GM23338 (cell line): ENCODE measurements at regions not wholly inside any gene's neighbourhood (a gene's known extent, or its start where the extent isn't known, plus 50 kb on each side); places are given as distances from the start of the nearest gene placed in this dataset.

Experiments used
- ATAC-seq: fragments of 200-7000 bp; cut with Tn5 transposase; 3 replicates; pipeline ENCODE4 v1.9.1; 2020
- DNase-seq: peaks from one replicate; pipeline ENCODE4 v3.0.0-alpha.2; 2015; ENCODE audit warnings: low spot score
- H2AFZ ChIP-seq: fragments of 200-600 bp; sonication (generic); 2 replicates; pipeline ENCODE4 v1.8.0; 2016; ENCODE audit warnings: antibody characterized with exemption, mild to moderate bottlenecking, moderate library complexity
- H3F3A ChIP-seq: fragments of 200-600 bp; sonication (generic); replicated peaks from 2 replicates; pipeline ENCODE4 v1.8.0; 2017; ENCODE audit warnings: antibody characterized with exemption, mixed run types, low read depth
- H3K27ac ChIP-seq: fragments of 200-600 bp; sonication (generic); 2 replicates; pipeline ENCODE4 v1.6.1; 2016; ENCODE audit warnings: low read depth
- H3K27me3 ChIP-seq: fragments of 200-600 bp; sonication (generic); 2 replicates; pipeline ENCODE4 v1.8.0; 2016; ENCODE audit warnings: mild to moderate bottlenecking, mixed run types, moderate library complexity; ENCODE audit not compliant: insufficient read depth
- H3K36me3 ChIP-seq: fragments of 200-600 bp; sonication (generic); 2 replicates; pipeline ENCODE4 v1.8.0; 2016; ENCODE audit warnings: mild to moderate bottlenecking; ENCODE audit not compliant: insufficient read depth
- H3K4me1 ChIP-seq: fragments of 200-600 bp; sonication (generic); 2 replicates; pipeline ENCODE4 v1.8.0; 2016; ENCODE audit warnings: mild to moderate bottlenecking, moderate library complexity; ENCODE audit not compliant: insufficient read depth
- H3K4me2 ChIP-seq: fragments of 200-600 bp; sonication (generic); 2 replicates; pipeline ENCODE4 v1.7.1; 2017; ENCODE audit warnings: mixed run types
- H3K4me3 ChIP-seq: fragments of 200-600 bp; sonication (generic); 2 replicates; pipeline ENCODE4 v1.6.1; 2016; ENCODE audit warnings: mixed run types
- H3K79me2 ChIP-seq: fragments of 200-600 bp; sonication (generic); replicated peaks from 2 replicates; pipeline ENCODE4 v1.8.0; 2017; ENCODE audit warnings: mild to moderate bottlenecking; ENCODE audit not compliant: insufficient read depth
- H3K9me2 ChIP-seq: fragments of 200-600 bp; sonication (generic); 2 replicates; pipeline ENCODE4 v1.8.0; 2017; ENCODE audit not compliant: insufficient read depth
- H4K20me1 ChIP-seq: fragments of 200-600 bp; sonication (generic); replicated peaks from 2 replicates; pipeline ENCODE4 v1.8.0; 2017; ENCODE audit warnings: mild to moderate bottlenecking; ENCODE audit not compliant: insufficient read depth
- H3K27ac Mint-ChIP-seq: 2 replicates; pipeline ENCODE4 v1.8.0; 2020; ENCODE audit warnings: inconsistent platforms, mild to moderate bottlenecking, moderate library complexity, mixed read lengths
- H3K27me3 Mint-ChIP-seq: 3 replicates; pipeline ENCODE4 v1.8.0; 2022; ENCODE audit warnings: low read depth, mild to moderate bottlenecking, moderate library complexity, mixed read lengths, inconsistent platforms; ENCODE audit not compliant: insufficient read depth, poor library complexity
- H3K36me3 Mint-ChIP-seq: 3 replicates; pipeline ENCODE4 v1.8.0; 2021; ENCODE audit warnings: low read depth, mild to moderate bottlenecking, inconsistent platforms, moderate library complexity, mixed read lengths
- H3K4me1 Mint-ChIP-seq: 3 replicates; pipeline ENCODE4 v1.8.0; 2020; ENCODE audit warnings: mild to moderate bottlenecking, inconsistent platforms, mixed read lengths
- H3K4me3 Mint-ChIP-seq: 3 replicates; pipeline ENCODE4 v1.8.0; 2021; ENCODE audit warnings: moderate library complexity, mild to moderate bottlenecking, inconsistent platforms, mixed read lengths
- H3K9me3 Mint-ChIP-seq: 3 replicates; pipeline ENCODE4 v1.8.0; 2020; ENCODE audit warnings: moderate library complexity, mild to moderate bottlenecking, inconsistent platforms, mixed read lengths
- CREB1 ChIP-seq: fragments of 250-450 bp; sonication (Bioruptor Pico); IDR thresholded peaks from 2 replicates; pipeline ENCODE4 v1.5.0; 2020; ENCODE audit warnings: low read depth, mild to moderate bottlenecking, moderate library complexity
- EZH2 ChIP-seq: fragments of 200-600 bp; sonication (generic); IDR thresholded peaks from one replicate; pipeline ENCODE4 v1.8.0; 2017; ENCODE audit warnings: antibody characterized with exemption, mild to moderate bottlenecking, low read depth; ENCODE audit not compliant: unreplicated experiment
- EZH2phosphoT487 ChIP-seq: fragments of 200-600 bp; sonication (generic); IDR thresholded peaks from one replicate; pipeline ENCODE4 v1.8.1; 2018; ENCODE audit warnings: antibody characterized with exemption; ENCODE audit not compliant: unreplicated experiment
- NANOG ChIP-seq: IDR thresholded peaks from 2 replicates; pipeline ENCODE4 v1.6.1; 2016; ENCODE audit warnings: antibody characterized with exemption, borderline replicate concordance
- POLR2AphosphoS5 ChIP-seq: IDR thresholded peaks from 2 replicates; pipeline ENCODE4 v1.6.1; 2016; ENCODE audit warnings: antibody characterized with exemption, low read depth
- STAT1 ChIP-seq: IDR thresholded peaks from one replicate; pipeline ENCODE4 v1.6.1; 2016; ENCODE audit warnings: antibody characterized with exemption; ENCODE audit not compliant: unreplicated experiment
- ZNF114 ChIP-seq: fragments of 250-450 bp; sonication (Bioruptor Pico); IDR thresholded peaks from 2 replicates; pipeline ENCODE4 v1.5.0; 2020; ENCODE audit warnings: mild to moderate bottlenecking, moderate library complexity
- TF ChIP-seq, protein P1 (sequence below): IDR thresholded peaks from one replicate; pipeline ENCODE4 v1.6.1; 2018; ENCODE audit warnings: antibody characterized with exemption; ENCODE audit not compliant: unreplicated experiment
- TF ChIP-seq, protein P2 (sequence below): IDR thresholded peaks from 2 replicates; pipeline ENCODE4 v1.6.1; 2016; ENCODE audit warnings: antibody characterized with exemption
- TF ChIP-seq, protein P3 (sequence below), 2 experiments: fragments of 200-600 bp in 1 of 2; sonication (generic) in 1 of 2; conservative IDR thresholded peaks; 2 replicates each; pipeline versions ENCODE4 v1.5.1 to v1.6.1; 2016 to 2017; ENCODE audit warnings: antibody characterized with exemption in 2 of 2, low read depth in 2 of 2, mild to moderate bottlenecking in 2 of 2, moderate library complexity in 1 of 2
- TF ChIP-seq, protein P4 (sequence below): fragments of 250-450 bp; sonication (Bioruptor Pico); IDR thresholded peaks from 2 replicates; pipeline ENCODE4 v1.5.0; 2020; ENCODE audit warnings: mild to moderate bottlenecking, moderate library complexity

DNA sequence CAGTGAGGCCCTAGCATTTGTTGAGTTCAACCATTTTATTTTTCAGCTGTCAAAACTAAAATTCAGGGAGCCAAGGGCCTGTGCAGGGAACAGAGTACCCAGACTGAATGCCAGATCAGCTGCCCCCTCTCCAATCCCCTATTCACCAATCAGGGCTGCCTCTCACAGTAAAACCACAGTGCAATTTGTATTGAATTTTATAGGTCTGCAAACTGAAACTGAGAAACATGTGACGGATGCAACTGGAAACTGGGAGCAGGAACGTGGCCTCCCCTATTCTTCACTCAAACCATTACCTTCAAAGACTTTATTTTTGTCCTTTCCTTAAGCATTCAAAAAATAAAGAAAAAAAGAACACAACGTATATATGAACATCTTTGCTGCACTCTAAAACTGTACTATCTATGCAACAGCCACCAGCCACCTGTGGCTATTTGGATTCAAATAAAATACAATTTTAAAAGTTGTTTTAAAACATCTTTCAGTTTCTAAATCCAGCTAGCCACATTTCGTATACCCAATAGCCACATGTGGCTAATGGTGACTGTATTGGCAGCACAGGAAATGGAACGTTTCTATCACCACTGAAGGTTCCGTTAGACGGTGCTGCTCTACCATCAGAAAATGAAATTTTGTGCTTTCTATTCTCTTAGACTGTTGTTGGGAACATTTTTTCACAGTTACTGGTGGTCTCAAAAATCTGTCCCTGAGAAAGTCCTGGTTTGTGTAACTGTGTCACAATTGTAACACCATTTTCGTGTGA lies 371.3 kb upstream of the FAR2 start:
- H3K4me3 Mint-ChIP-seq = no peak overlapping the region
- H3K9me3 Mint-ChIP-seq = no peaks in the 10 kb centered on the region
- no peaks in the 10 kb centered on the region for H3K36me3 Mint-ChIP-seq
- no peak overlapping the region for H3K27ac ChIP-seq
- H3K27ac Mint-ChIP-seq = no peak overlapping the region
- H3K36me3 ChIP-seq = no peaks in the 10 kb centered on the region
- no peak overlapping the region for H3K4me3 ChIP-seq
- peaks cover 8% of the 10 kb centered on the region for H3K4me1 Mint-ChIP-seq
- DNase-seq = no peak
- no peaks in the 10 kb centered on the region for H3K27me3 ChIP-seq
- no peaks in the 10 kb centered on the region for H3K9me2 ChIP-seq
- H3F3A ChIP-seq = no peaks in the 10 kb centered on the region
- H4K20me1 ChIP-seq = no peaks in the 10 kb centered on the region
- H3K27me3 Mint-ChIP-seq = peaks cover 1% of the 10 kb centered on the region
- TF ChIP-seq, protein P1, sequence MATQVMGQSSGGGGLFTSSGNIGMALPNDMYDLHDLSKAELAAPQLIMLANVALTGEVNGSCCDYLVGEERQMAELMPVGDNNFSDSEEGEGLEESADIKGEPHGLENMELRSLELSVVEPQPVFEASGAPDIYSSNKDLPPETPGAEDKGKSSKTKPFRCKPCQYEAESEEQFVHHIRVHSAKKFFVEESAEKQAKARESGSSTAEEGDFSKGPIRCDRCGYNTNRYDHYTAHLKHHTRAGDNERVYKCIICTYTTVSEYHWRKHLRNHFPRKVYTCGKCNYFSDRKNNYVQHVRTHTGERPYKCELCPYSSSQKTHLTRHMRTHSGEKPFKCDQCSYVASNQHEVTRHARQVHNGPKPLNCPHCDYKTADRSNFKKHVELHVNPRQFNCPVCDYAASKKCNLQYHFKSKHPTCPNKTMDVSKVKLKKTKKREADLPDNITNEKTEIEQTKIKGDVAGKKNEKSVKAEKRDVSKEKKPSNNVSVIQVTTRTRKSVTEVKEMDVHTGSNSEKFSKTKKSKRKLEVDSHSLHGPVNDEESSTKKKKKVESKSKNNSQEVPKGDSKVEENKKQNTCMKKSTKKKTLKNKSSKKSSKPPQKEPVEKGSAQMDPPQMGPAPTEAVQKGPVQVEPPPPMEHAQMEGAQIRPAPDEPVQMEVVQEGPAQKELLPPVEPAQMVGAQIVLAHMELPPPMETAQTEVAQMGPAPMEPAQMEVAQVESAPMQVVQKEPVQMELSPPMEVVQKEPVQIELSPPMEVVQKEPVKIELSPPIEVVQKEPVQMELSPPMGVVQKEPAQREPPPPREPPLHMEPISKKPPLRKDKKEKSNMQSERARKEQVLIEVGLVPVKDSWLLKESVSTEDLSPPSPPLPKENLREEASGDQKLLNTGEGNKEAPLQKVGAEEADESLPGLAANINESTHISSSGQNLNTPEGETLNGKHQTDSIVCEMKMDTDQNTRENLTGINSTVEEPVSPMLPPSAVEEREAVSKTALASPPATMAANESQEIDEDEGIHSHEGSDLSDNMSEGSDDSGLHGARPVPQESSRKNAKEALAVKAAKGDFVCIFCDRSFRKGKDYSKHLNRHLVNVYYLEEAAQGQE = no peak
- TF ChIP-seq NANOG (no peak), ZNF114 (CRISPR knock-in tag) (no peak), POLR2AphosphoS5 (no peak), EZH2 (no peak), STAT1 (no peak), CREB1 (no peak), EZH2phosphoT487 (no peak)
- TF ChIP-seq, protein P2, sequence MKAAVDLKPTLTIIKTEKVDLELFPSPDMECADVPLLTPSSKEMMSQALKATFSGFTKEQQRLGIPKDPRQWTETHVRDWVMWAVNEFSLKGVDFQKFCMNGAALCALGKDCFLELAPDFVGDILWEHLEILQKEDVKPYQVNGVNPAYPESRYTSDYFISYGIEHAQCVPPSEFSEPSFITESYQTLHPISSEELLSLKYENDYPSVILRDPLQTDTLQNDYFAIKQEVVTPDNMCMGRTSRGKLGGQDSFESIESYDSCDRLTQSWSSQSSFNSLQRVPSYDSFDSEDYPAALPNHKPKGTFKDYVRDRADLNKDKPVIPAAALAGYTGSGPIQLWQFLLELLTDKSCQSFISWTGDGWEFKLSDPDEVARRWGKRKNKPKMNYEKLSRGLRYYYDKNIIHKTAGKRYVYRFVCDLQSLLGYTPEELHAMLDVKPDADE = no peak
- TF ChIP-seq, protein P3, sequence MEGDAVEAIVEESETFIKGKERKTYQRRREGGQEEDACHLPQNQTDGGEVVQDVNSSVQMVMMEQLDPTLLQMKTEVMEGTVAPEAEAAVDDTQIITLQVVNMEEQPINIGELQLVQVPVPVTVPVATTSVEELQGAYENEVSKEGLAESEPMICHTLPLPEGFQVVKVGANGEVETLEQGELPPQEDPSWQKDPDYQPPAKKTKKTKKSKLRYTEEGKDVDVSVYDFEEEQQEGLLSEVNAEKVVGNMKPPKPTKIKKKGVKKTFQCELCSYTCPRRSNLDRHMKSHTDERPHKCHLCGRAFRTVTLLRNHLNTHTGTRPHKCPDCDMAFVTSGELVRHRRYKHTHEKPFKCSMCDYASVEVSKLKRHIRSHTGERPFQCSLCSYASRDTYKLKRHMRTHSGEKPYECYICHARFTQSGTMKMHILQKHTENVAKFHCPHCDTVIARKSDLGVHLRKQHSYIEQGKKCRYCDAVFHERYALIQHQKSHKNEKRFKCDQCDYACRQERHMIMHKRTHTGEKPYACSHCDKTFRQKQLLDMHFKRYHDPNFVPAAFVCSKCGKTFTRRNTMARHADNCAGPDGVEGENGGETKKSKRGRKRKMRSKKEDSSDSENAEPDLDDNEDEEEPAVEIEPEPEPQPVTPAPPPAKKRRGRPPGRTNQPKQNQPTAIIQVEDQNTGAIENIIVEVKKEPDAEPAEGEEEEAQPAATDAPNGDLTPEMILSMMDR (conservative IDR thresholded peaks at IDR 0.05; ENCODE audit: low read depth in 2 of 2) = no peak
- TF ChIP-seq, protein P4, sequence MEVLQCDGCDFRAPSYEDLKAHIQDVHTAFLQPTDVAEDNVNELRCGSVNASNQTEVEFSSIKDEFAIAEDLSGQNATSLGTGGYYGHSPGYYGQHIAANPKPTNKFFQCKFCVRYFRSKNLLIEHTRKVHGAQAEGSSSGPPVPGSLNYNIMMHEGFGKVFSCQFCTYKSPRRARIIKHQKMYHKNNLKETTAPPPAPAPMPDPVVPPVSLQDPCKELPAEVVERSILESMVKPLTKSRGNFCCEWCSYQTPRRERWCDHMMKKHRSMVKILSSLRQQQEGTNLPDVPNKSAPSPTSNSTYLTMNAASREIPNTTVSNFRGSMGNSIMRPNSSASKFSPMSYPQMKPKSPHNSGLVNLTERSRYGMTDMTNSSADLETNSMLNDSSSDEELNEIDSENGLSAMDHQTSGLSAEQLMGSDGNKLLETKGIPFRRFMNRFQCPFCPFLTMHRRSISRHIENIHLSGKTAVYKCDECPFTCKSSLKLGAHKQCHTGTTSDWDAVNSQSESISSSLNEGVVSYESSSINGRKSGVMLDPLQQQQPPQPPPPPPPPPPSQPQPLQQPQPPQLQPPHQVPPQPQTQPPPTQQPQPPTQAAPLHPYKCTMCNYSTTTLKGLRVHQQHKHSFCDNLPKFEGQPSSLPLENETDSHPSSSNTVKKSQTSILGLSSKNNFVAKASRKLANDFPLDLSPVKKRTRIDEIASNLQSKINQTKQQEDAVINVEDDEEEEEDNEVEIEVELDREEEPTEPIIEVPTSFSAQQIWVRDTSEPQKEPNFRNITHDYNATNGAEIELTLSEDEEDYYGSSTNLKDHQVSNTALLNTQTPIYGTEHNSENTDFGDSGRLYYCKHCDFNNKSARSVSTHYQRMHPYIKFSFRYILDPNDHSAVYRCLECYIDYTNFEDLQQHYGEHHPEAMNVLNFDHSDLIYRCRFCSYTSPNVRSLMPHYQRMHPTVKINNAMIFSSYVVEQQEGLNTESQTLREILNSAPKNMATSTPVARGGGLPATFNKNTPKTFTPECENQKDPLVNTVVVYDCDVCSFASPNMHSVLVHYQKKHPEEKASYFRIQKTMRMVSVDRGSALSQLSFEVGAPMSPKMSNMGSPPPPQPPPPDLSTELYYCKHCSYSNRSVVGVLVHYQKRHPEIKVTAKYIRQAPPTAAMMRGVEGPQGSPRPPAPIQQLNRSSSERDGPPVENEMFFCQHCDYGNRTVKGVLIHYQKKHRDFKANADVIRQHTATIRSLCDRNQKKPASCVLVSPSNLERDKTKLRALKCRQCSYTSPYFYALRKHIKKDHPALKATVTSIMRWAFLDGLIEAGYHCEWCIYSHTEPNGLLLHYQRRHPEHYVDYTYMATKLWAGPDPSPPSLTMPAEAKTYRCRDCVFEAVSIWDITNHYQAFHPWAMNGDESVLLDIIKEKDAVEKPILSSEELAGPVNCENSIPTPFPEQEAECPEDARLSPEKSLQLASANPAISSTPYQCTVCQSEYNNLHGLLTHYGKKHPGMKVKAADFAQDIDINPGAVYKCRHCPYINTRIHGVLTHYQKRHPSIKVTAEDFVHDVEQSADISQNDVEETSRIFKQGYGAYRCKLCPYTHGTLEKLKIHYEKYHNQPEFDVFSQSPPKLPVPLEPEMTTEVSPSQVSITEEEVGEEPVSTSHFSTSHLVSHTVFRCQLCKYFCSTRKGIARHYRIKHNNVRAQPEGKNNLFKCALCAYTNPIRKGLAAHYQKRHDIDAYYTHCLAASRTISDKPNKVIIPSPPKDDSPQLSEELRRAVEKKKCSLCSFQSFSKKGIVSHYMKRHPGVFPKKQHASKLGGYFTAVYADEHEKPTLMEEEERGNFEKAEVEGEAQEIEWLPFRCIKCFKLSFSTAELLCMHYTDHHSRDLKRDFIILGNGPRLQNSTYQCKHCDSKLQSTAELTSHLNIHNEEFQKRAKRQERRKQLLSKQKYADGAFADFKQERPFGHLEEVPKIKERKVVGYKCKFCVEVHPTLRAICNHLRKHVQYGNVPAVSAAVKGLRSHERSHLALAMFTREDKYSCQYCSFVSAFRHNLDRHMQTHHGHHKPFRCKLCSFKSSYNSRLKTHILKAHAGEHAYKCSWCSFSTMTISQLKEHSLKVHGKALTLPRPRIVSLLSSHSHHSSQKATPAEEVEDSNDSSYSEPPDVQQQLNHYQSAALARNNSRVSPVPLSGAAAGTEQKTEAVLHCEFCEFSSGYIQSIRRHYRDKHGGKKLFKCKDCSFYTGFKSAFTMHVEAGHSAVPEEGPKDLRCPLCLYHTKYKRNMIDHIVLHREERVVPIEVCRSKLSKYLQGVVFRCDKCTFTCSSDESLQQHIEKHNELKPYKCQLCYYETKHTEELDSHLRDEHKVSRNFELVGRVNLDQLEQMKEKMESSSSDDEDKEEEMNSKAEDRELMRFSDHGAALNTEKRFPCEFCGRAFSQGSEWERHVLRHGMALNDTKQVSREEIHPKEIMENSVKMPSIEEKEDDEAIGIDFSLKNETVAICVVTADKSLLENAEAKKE (CRISPR knock-in tag) = no peak
- no peak for ATAC-seq
- H2AFZ ChIP-seq = no peak overlapping the region
- peaks cover 8% of the 10 kb centered on the region; the same call in 1 of the 2 replicates for H3K4me1 ChIP-seq
- H3K4me2 ChIP-seq = no peak overlapping the region
- H3K79me2 ChIP-seq = no peaks in the 10 kb centered on the region
